ENCODE measurements at regions not wholly inside any gene's neighbourhood (a gene's known extent, or its start where the extent isn't known, plus 50 kb on each side); places are given as distances from the start of the nearest gene placed in this dataset.

GRCh38 chr12:114779647-114780046 lies 95.7 kb upstream of the TBX3 start:
- no peak overlapping the region for H3K27ac ChIP-seq (ENCODE audit: extremely low read depth, low read depth, low read length)
- intact Hi-C loops (cut with micrococcal nuclease) = no loop called here

More at GRCh38 chr12:114779647-114780046, 95.7 kb upstream of the TBX3 start:
- no peaks in the 10 kb centered on the region for H3K9me1 ChIP-seq (ENCODE audit: control insufficient read depth, insufficient read depth, low read length)
- no peak for ATAC-seq
- POLR2A ChIA-PET = no interaction called here
- TF ChIP-seq TFAP4 (CRISPR knock-in tag; IDR thresholded peaks at IDR 0.05; ENCODE audit: borderline replicate concordance) = no peak
- no peak for TF ChIP-seq ZNF668 (CRISPR knock-in tag; IDR thresholded peaks at IDR 0.05)
- no peak for TF ChIP-seq EZH2 (IDR thresholded peaks at IDR 0.05; ENCODE audit: borderline replicate concordance, low read depth, low read length)
- peak; percentile 94 for TF ChIP-seq ZNF512 (tag; IDR thresholded peaks at IDR 0.05)
- no peak overlapping the region for H2AFZ ChIP-seq (ENCODE audit: low read depth, low read length)
- no peak overlapping the region for H3K4me3 ChIP-seq
- H3K27me3 ChIP-seq (ENCODE audit: control insufficient read depth in 2 of 2, insufficient read depth in 2 of 2, low read length in 2 of 2) = no peaks in the 10 kb centered on the region
- DNase-seq (ENCODE audit: extremely low read depth in 1 of 4, low spot score in 3 of 4) = no peak
- no peaks in the 10 kb centered on the region for H3K36me3 ChIP-seq (ENCODE audit: control insufficient read depth, insufficient read depth, low read length)
- H3K4me2 ChIP-seq (ENCODE audit: insufficient read depth, low read length) = no peak overlapping the region
- CTCF ChIA-PET (ENCODE audit: low intra/inter-chr PET ratio) = no interaction called here
- no peak overlapping the region for H3K9ac ChIP-seq (ENCODE audit: insufficient read depth in 1 of 2, low read depth in 2 of 2, low read length in 2 of 2)
- no peaks in the 10 kb centered on the region for H4K20me1 ChIP-seq (replicated peaks; ENCODE audit: control insufficient read depth, insufficient read depth, low read length)
- no peaks in the 10 kb centered on the region for H3K4me1 ChIP-seq (replicated peaks in 1 of 2; ENCODE audit: control insufficient read depth in 2 of 2, insufficient read depth in 2 of 2, low read length in 2 of 2)
- no TSS peak for BruUV-seq (replicated peaks)
- H3K79me2 ChIP-seq (ENCODE audit: control insufficient read depth, insufficient read depth, low read length) = no peaks in the 10 kb centered on the region
- in situ Hi-C loops (cut with MboI) = no loop called here
- no peaks in the 10 kb centered on the region for H3K9me3 ChIP-seq (replicated peaks; ENCODE audit: control insufficient read depth, insufficient read depth, low read depth, low read length)
- no peak for FAIRE-seq

Data from K562 (cell line).